ENCODE measurements at regions not wholly inside any gene's neighbourhood (a gene's known extent, or its start where the extent isn't known, plus 50 kb on each side); places are given as distances from the start of the nearest gene placed in this dataset.

DNA sequence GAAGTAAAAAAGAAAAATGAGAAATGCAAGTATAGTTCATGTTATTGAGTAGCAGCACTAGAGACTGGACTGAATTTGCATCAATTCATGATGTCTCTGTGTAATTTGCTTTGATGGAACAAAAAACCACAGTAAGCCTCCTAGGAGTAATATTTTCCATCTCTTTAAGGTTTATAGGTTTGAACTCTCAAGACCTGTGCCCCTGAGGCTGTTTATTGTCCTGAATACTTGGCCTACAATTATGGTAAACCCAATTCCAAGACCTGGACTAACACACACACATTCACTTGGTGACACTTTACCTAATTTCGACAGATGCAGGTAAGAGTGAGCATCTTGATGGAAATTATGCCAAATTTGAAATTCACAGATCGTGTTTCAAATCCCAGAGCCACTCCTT, 71.8 kb upstream of the ZNF521 start:
- TF ChIP-seq, protein P1, sequence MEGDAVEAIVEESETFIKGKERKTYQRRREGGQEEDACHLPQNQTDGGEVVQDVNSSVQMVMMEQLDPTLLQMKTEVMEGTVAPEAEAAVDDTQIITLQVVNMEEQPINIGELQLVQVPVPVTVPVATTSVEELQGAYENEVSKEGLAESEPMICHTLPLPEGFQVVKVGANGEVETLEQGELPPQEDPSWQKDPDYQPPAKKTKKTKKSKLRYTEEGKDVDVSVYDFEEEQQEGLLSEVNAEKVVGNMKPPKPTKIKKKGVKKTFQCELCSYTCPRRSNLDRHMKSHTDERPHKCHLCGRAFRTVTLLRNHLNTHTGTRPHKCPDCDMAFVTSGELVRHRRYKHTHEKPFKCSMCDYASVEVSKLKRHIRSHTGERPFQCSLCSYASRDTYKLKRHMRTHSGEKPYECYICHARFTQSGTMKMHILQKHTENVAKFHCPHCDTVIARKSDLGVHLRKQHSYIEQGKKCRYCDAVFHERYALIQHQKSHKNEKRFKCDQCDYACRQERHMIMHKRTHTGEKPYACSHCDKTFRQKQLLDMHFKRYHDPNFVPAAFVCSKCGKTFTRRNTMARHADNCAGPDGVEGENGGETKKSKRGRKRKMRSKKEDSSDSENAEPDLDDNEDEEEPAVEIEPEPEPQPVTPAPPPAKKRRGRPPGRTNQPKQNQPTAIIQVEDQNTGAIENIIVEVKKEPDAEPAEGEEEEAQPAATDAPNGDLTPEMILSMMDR (IDR thresholded peaks at IDR 0.05) = no peak
- TF ChIP-seq EZH2 (IDR thresholded peaks at IDR 0.05; ENCODE audit: borderline replicate concordance, insufficient read depth, low read depth, low read length, poor library complexity, severe bottlenecking) = no peak
- POLR2A ChIA-PET = no interaction called here
- Histone ChIP-seq H4K20me1 (ENCODE audit: control insufficient read depth, insufficient read depth, low read length, poor library complexity, severe bottlenecking) (no peaks in the 10 kb centered on the region), H3K4me1 (ENCODE audit: control insufficient read depth in 2 of 2, insufficient read depth in 2 of 2, low read length in 2 of 2) (no peaks in the 10 kb centered on the region), H3K36me3 (replicated peaks in 1 of 2; ENCODE audit: control extremely low read depth in 1 of 2, control insufficient read depth in 1 of 2, extremely low read depth in 1 of 2, insufficient read depth in 2 of 2, low read length in 1 of 2) (no peaks in the 10 kb centered on the region), H3K4me2 (replicated peaks; ENCODE audit: low read depth, low read length, poor library complexity, severe bottlenecking) (no peak overlapping the region), H3K27ac (ENCODE audit: low read length in 2 of 2) (no peak overlapping the region), H3K9ac (ENCODE audit: low read length) (no peak overlapping the region), H3K4me3 (ENCODE audit: control extremely low read depth in 1 of 5, extremely low read depth in 1 of 5, insufficient read depth in 1 of 5, low read depth in 2 of 5, low read length in 4 of 5) (no peak overlapping the region), H3K79me2 (ENCODE audit: control insufficient read depth, insufficient read depth, low read length) (no peaks in the 10 kb centered on the region), H3K27me3 (replicated peaks in 1 of 4; ENCODE audit: control extremely low read depth in 1 of 4, control insufficient read depth in 3 of 4, insufficient read depth in 4 of 4, low read length in 3 of 4) (peaks cover 0 to 3% (median 0%) of the 10 kb centered on the region in 4 experiments), H3K9me3 (ENCODE audit: control extremely low read depth in 1 of 3, control insufficient read depth in 2 of 3, insufficient read depth in 1 of 3, low read length in 2 of 3) (peaks cover 0 to 6% (median 0%) of the 10 kb centered on the region in 3 donors), H2AFZ (ENCODE audit: insufficient read depth, low read depth, low read length, poor library complexity, severe bottlenecking) (no peak overlapping the region)
- Mint-ChIP-seq H3K27me3 (peaks cover 18% of the 10 kb centered on the region), H3K27ac (no peak overlapping the region), H3K4me3 (no peak overlapping the region), H3K4me1 (no peaks in the 10 kb centered on the region), H3K9me3 (ENCODE audit: insufficient read depth) (no peaks in the 10 kb centered on the region)
- CTCF ChIA-PET = no interaction called here
- 80% methylated on average over 1 of the region's 2 CpGs for WGBS (ENCODE audit: insufficient coverage)
- DNase-seq = no peak
- intact Hi-C loops (cut with micrococcal nuclease) = no loop called here
- ATAC-seq (ENCODE audit: low read depth) = no peak

- POLR2A ChIA-PET = no interaction called here
Measured at GRCh38 chr18:25423267-25423666, 71.3 kb upstream of the ZNF521 start.

More at GRCh38 chr18:25423267-25423666, 71.3 kb upstream of the ZNF521 start:
- Histone ChIP-seq H3K79me2 (ENCODE audit: control insufficient read depth, insufficient read depth, low read length) (no peaks in the 10 kb centered on the region), H3K36me3 (replicated peaks in 1 of 2; ENCODE audit: control extremely low read depth in 1 of 2, control insufficient read depth in 1 of 2, extremely low read depth in 1 of 2, insufficient read depth in 2 of 2, low read length in 1 of 2) (no peaks in the 10 kb centered on the region), H3K27me3 (replicated peaks in 1 of 4; ENCODE audit: control extremely low read depth in 1 of 4, control insufficient read depth in 3 of 4, insufficient read depth in 4 of 4, low read length in 3 of 4) (peaks cover 0 to 3% (median 0%) of the 10 kb centered on the region in 4 experiments), H3K9me3 (ENCODE audit: control extremely low read depth in 1 of 3, control insufficient read depth in 2 of 3, insufficient read depth in 1 of 3, low read length in 2 of 3) (peaks cover 0 to 6% (median 0%) of the 10 kb centered on the region in 3 donors), H2AFZ (ENCODE audit: insufficient read depth, low read depth, low read length, poor library complexity, severe bottlenecking) (no peak overlapping the region), H3K4me2 (replicated peaks; ENCODE audit: low read depth, low read length, poor library complexity, severe bottlenecking) (no peak overlapping the region), H3K9ac (ENCODE audit: low read length) (no peak overlapping the region), H3K4me1 (ENCODE audit: control insufficient read depth in 2 of 2, insufficient read depth in 2 of 2, low read length in 2 of 2) (no peaks in the 10 kb centered on the region), H4K20me1 (ENCODE audit: control insufficient read depth, insufficient read depth, low read length, poor library complexity, severe bottlenecking) (no peaks in the 10 kb centered on the region), H3K27ac (ENCODE audit: low read length in 2 of 2) (no peak overlapping the region), H3K4me3 (ENCODE audit: control extremely low read depth in 1 of 5, extremely low read depth in 1 of 5, insufficient read depth in 1 of 5, low read depth in 2 of 5, low read length in 4 of 5) (no peak overlapping the region)
- CTCF ChIA-PET = no interaction called here
- Mint-ChIP-seq H3K9me3 (ENCODE audit: insufficient read depth) (no peaks in the 10 kb centered on the region), H3K4me3 (no peak overlapping the region), H3K27ac (no peak overlapping the region), H3K27me3 (peaks cover 18% of the 10 kb centered on the region), H3K4me1 (no peaks in the 10 kb centered on the region)
- TF ChIP-seq EZH2 (IDR thresholded peaks at IDR 0.05; ENCODE audit: borderline replicate concordance, insufficient read depth, low read depth, low read length, poor library complexity, severe bottlenecking) = no peak
- TF ChIP-seq, protein P1 (IDR thresholded peaks at IDR 0.05) = no peak
- 100% methylated on average over 1 of the region's 2 CpGs for WGBS (ENCODE audit: insufficient coverage)
- intact Hi-C loops (cut with micrococcal nuclease) = no loop called here
- ATAC-seq (ENCODE audit: low read depth) (no peak), DNase-seq (no peak)

Data from B cell (primary cell).